ENCODE measurements at regions not wholly inside any gene's neighbourhood (a gene's known extent, or its start where the extent isn't known, plus 50 kb on each side); places are given as distances from the start of the nearest gene placed in this dataset.

- TF ChIP-seq CTCF (IDR thresholded peaks at IDR 0.05), result no peak
- TF ChIP-seq POLR2A (IDR thresholded peaks at IDR 0.05), result no peak
Measured at GRCh38 chr12:5243014-5243413, 188.9 kb upstream of the NTF3 start.

All from lower leg skin (tissue), 3 donors.